ENCODE measurements at regions not wholly inside any gene's neighbourhood (a gene's known extent, or its start where the extent isn't known, plus 50 kb on each side); places are given as distances from the start of the nearest gene placed in this dataset.
A peak's percentile ranks its signal among the peaks of the same experiment; 100 is the strongest.

- Histone ChIP-seq H4K5ac (ENCODE audit: insufficient read length, low read depth, low read length) (no peak overlapping the region), H3K9me3 (ENCODE audit: insufficient read depth in 2 of 2, low read depth in 1 of 2, low read length in 1 of 2) (no peaks in the 10 kb centered on the region), H2BK12ac (ENCODE audit: low read depth, low read length) (0 out of 2 replicates have a peak overlapping the region, but pooled peaks have one; percentile 54), H3K14ac (ENCODE audit: insufficient read length) (no peak overlapping the region), H4K20me1 (replicated peaks in 1 of 2; ENCODE audit: control insufficient read depth in 1 of 2, insufficient read depth in 2 of 2, low read length in 2 of 2) (no peaks in the 10 kb centered on the region), H3K79me1 (ENCODE audit: low read depth, low read length) (no peaks in the 10 kb centered on the region), H3K27me3 (replicated peaks in 1 of 4; ENCODE audit: control insufficient read depth in 3 of 4, extremely low read depth in 1 of 4, insufficient read depth in 3 of 4, low read length in 3 of 4) (no peaks in the 10 kb centered on the region), H4K91ac (replicated peaks; ENCODE audit: insufficient read length, low read length) (no peak overlapping the region), H3K4me2 (ENCODE audit: insufficient read depth in 1 of 2, low read depth in 2 of 2, low read length in 2 of 2) (no peak overlapping the region), H3K4me3 (ENCODE audit: extremely low read depth in 1 of 4, insufficient read depth in 2 of 4, low read depth in 3 of 4, low read length in 4 of 4) (no peak overlapping the region), H2AFZ (ENCODE audit: low read length) (0 out of 2 replicates have a peak overlapping the region, but pooled peaks have one; percentile 11), H2BK5ac (ENCODE audit: low read depth, low read length) (no peak overlapping the region), H3K27ac (ENCODE audit: low read depth, low read length) (no peak overlapping the region), H3K23ac (ENCODE audit: insufficient read length) (no peak overlapping the region), H3K36me3 (ENCODE audit: control insufficient read depth in 2 of 4, insufficient read depth in 4 of 4, low read length in 3 of 4) (no peaks in the 10 kb centered on the region), H3K23me2 (ENCODE audit: low read depth, low read length) (no peaks in the 10 kb centered on the region; the same call in 1 of the 2 replicates), H3K18ac (ENCODE audit: extremely low read depth, low read length) (no peak overlapping the region), H3K56ac (replicated peaks; ENCODE audit: insufficient read length, low read depth, low read length) (no peak overlapping the region), H2BK20ac (ENCODE audit: low read length) (no peak overlapping the region), H3K4me1 (replicated peaks in 1 of 4; ENCODE audit: control insufficient read depth in 3 of 4, insufficient read depth in 4 of 4, low read length in 3 of 4) (peaks cover 0 to 3% (median 0%) of the 10 kb centered on the region in 4 experiments; a peak in 1 of 7 replicates), H3K79me2 (ENCODE audit: control insufficient read depth in 1 of 2, insufficient read depth in 2 of 2, low read length in 2 of 2) (no peaks in the 10 kb centered on the region), H4K8ac (ENCODE audit: extremely low read depth, insufficient read depth, low read length) (no peak overlapping the region), H2BK120ac (replicated peaks; ENCODE audit: low read depth, low read length) (no peak overlapping the region), H3K9ac (replicated peaks in 1 of 4; ENCODE audit: extremely low read depth in 1 of 4, low read depth in 3 of 4, low read length in 3 of 4) (no peak overlapping the region), H2BK15ac (ENCODE audit: low read length) (no peak overlapping the region), H3K4ac (replicated peaks; ENCODE audit: insufficient read length, low read depth, low read length) (no peak overlapping the region), H2AK5ac (ENCODE audit: low read depth, low read length) (no peak overlapping the region)
- 85% methylated on average over 8 of the region's 9 CpGs; no CpG with 5 or more reads in 1 of the 2 experiments for WGBS, 2 experiments (ENCODE audit: extremely low coverage in 1 of 2, insufficient coverage in 1 of 2, insufficient read length in 1 of 2, insufficient replicate concordance in 2 of 2, low coverage in 1 of 2, low lambda C conversion rate in 2 of 2, missing lambda C conversion rate in 1 of 2)
- ChIA-PET POLR2A (ENCODE audit: partially characterized antibody) (no interaction called here), CTCF (ENCODE audit: partially characterized antibody) (interaction anchor here (1.2 to 1.8 kb wide), 2 partner anchors 65 to 223 kb away, joined by 3 read pairs; no protein-coding TSS in a partner anchor)
- no peak for FAIRE-seq
- DNase-seq (ENCODE audit: low read depth in 1 of 2, low spot score in 2 of 2) = peak in 1 of 2 experiments; percentile 45
- TF ChIP-seq KDM5A (IDR thresholded peaks at IDR 0.05; ENCODE audit: low read length) (no peak), NRF1 (IDR thresholded peaks at IDR 0.05; ENCODE audit: low read depth, low read length) (no peak), RXRA (IDR thresholded peaks at IDR 0.05; ENCODE audit: insufficient read depth, low read depth, low read length) (no peak), CEBPB (IDR thresholded peaks at IDR 0.05; ENCODE audit: low read depth, low read length) (no peak), SP2 (IDR thresholded peaks at IDR 0.05; ENCODE audit: low read length) (no peak), JUND (IDR thresholded peaks at IDR 0.05; ENCODE audit: low read length) (no peak), TAF7 (optimal IDR thresholded peaks at IDR 0.05; ENCODE audit: borderline replicate concordance, low read depth, low read length) (no peak), BRCA1 (IDR thresholded peaks at IDR 0.05; ENCODE audit: low read depth, low read length) (no peak), TBP (IDR thresholded peaks at IDR 0.05; ENCODE audit: low read depth, low read length) (no peak), GTF2F1 (IDR thresholded peaks at IDR 0.05; ENCODE audit: borderline replicate concordance, low read depth, low read length) (no peak), EZH2 (IDR thresholded peaks at IDR 0.05; ENCODE audit: low read depth, low read length, severe bottlenecking) (no peak), FOSL1 (IDR thresholded peaks at IDR 0.05; ENCODE audit: insufficient read depth, low read depth, low read length) (no peak), CHD2 (IDR thresholded peaks at IDR 0.05; ENCODE audit: low read length) (no peak), RBBP5 (IDR thresholded peaks at IDR 0.05; ENCODE audit: borderline replicate concordance, low read depth, low read length) (no peak)
Measured at GRCh38 chr2:18067588-18068384, 189.3 kb downstream of the KCNS3 start.
